Upper lobe of left lung (tissue), 4 donors: ENCODE measurements at regions not wholly inside any gene's neighbourhood (a gene's known extent, or its start where the extent isn't known, plus 50 kb on each side); places are given as distances from the start of the nearest gene placed in this dataset.

Source experiments
- CTCF ChIP-seq, 6 experiments: fragments of 450-650 bp in 4 of 6; fragments of 200-600 bp in 2 of 6; sonication (generic) in 2 of 6; IDR thresholded peaks; one replicate each; pipeline ENCODE4 v1.5.1; 2016 to 2019; ENCODE audit warnings: antibody characterized with exemption in 6 of 6
- EP300 ChIP-seq, 4 donors: sonication (generic); formaldehyde crosslinking; IDR thresholded peaks; one replicate each; pipeline ENCODE4 v1.5.1; 2017; ENCODE audit warnings: antibody characterized with exemption in 4 of 4, control low read depth in 2 of 4

GRCh38 chr12:58470266-58471010 lies 449.9 kb downstream of the LRIG3 start:
- TF ChIP-seq EP300 (IDR thresholded peaks at IDR 0.05) (no peak), CTCF (IDR thresholded peaks at IDR 0.05) (no peak)
